IMR-90 (cell line): ENCODE measurements at regions not wholly inside any gene's neighbourhood (a gene's known extent, or its start where the extent isn't known, plus 50 kb on each side); places are given as distances from the start of the nearest gene placed in this dataset.

Experiments
- ATAC-seq: fragments of 200-7000 bp; cut with Tn5 transposase; 2 replicates; pipeline ENCODE4 v1.9.1; 2020; ENCODE audit warnings: low read depth, mild to moderate bottlenecking, moderate library complexity
- BruUV-seq: library from RNA; stranded (reverse); fragments of 400-500 nt; replicated peaks from 2 replicates; lab custom pipeline; 2021; lab: Mats Ljungman, UMichigan
- CTCF ChIA-PET: fragments of 300-600 bp; formaldehyde crosslinking; extraction: SDS; loops from one replicate; lab custom pipeline; 2021; ENCODE audit warnings: antibody characterized with exemption; lab: Yijun Ruan, JAX
- POLR2A ChIA-PET: fragments of 300-600 bp; sonication (Branson Sonifier 250); formaldehyde crosslinking; loops from one replicate; lab custom pipeline; 2022; ENCODE audit warnings: antibody characterized with exemption; ENCODE audit not compliant: unreplicated experiment; lab: Charles Lee
- DNase-seq: peaks from one replicate; pipeline ENCODE4 v3.0.0; 2013
- H2AFZ ChIP-seq: replicated peaks from 2 replicates; pipeline ENCODE3; 2013; ENCODE audit warnings: low read length, mild to moderate bottlenecking; ENCODE audit not compliant: poor library complexity
- H2AK5ac ChIP-seq: 2 replicates; pipeline ENCODE4 v1.6.1; 2013; ENCODE audit warnings: low read depth, low read length, inconsistent platforms
- H2AK9ac ChIP-seq: replicated peaks from 2 replicates; pipeline ENCODE3; 2013; ENCODE audit warnings: mild to moderate bottlenecking, low read depth, low read length, moderate library complexity; ENCODE audit not compliant: poor library complexity
- H2BK120ac ChIP-seq: 2 replicates; pipeline ENCODE4 v1.6.1; 2013; ENCODE audit warnings: low read depth, low read length, inconsistent platforms
- H2BK15ac ChIP-seq: 3 replicates; pipeline ENCODE4 v1.6.1; 2013; ENCODE audit warnings: low read depth, low read length, inconsistent platforms
- H2BK20ac ChIP-seq: 2 replicates; pipeline ENCODE4 v1.6.1; 2013; ENCODE audit warnings: low read depth, mild to moderate bottlenecking, inconsistent platforms, low read length, moderate library complexity
- H2BK5ac ChIP-seq: 2 replicates; pipeline ENCODE4 v1.6.1; 2013; ENCODE audit warnings: mild to moderate bottlenecking, low read depth, low read length, inconsistent platforms; ENCODE audit not compliant: poor library complexity, severe bottlenecking
- H3K14ac ChIP-seq: replicated peaks from 2 replicates; pipeline ENCODE4 v1.6.1; 2013; ENCODE audit warnings: low read depth, low read length, inconsistent platforms
- H3K18ac ChIP-seq: 2 replicates; pipeline ENCODE4 v1.6.1; 2013; ENCODE audit warnings: low read depth, low read length, control low read depth
- H3K23ac ChIP-seq: 2 replicates; pipeline ENCODE4 v1.6.1; 2013; ENCODE audit warnings: low read depth, low read length, inconsistent platforms
- H3K27ac ChIP-seq: 2 replicates; pipeline ENCODE4 v1.5.1; 2013; ENCODE audit warnings: mild to moderate bottlenecking, control low read depth, low read length; ENCODE audit not compliant: insufficient read depth
- H3K27me3 ChIP-seq: 2 replicates; pipeline ENCODE4 v1.6.1; 2013; ENCODE audit warnings: low read length; ENCODE audit not compliant: control insufficient read depth, insufficient read depth
- H3K36me3 ChIP-seq: 2 replicates; pipeline ENCODE4 v1.6.1; 2013; ENCODE audit warnings: low read length, mixed read lengths; ENCODE audit not compliant: control insufficient read depth, insufficient read depth
- H3K4ac ChIP-seq: 2 replicates; pipeline ENCODE4 v1.6.1; 2013; ENCODE audit warnings: low read depth, low read length, inconsistent platforms
- H3K4me1 ChIP-seq: 2 replicates; pipeline ENCODE4 v1.6.1; 2013; ENCODE audit warnings: low read length, mixed read lengths; ENCODE audit not compliant: control insufficient read depth, insufficient read depth
- H3K4me2 ChIP-seq: 2 replicates; pipeline ENCODE4 v1.6.1; 2013; ENCODE audit warnings: low read depth, mild to moderate bottlenecking, control low read depth, low read length, moderate library complexity
- H3K4me3 ChIP-seq: 2 replicates; pipeline ENCODE4 v1.5.1; 2013; ENCODE audit warnings: low read depth, mild to moderate bottlenecking, control low read depth, low read length, moderate library complexity; ENCODE audit not compliant: insufficient read depth
- H3K56ac ChIP-seq: 2 replicates; pipeline ENCODE4 v1.6.1; 2013; ENCODE audit warnings: low read length, inconsistent platforms; ENCODE audit not compliant: insufficient read depth; ENCODE audit errors: extremely low read depth
- H3K79me1 ChIP-seq, 2 experiments: 2 replicates each; pipeline ENCODE4 v1.6.1; 2013; ENCODE audit warnings: low read length in 2 of 2, inconsistent platforms in 1 of 2, low read depth in 1 of 2
- H3K9ac ChIP-seq: 2 replicates; pipeline ENCODE4 v1.6.1; 2013; ENCODE audit warnings: low read depth, low read length, control low read depth
- H3K9me1 ChIP-seq: 2 replicates; pipeline ENCODE4 v1.6.1; 2013; ENCODE audit warnings: low read length, inconsistent platforms; ENCODE audit not compliant: insufficient read depth
- H3K9me3 ChIP-seq: 2 replicates; pipeline ENCODE4 v1.6.1; 2013; ENCODE audit warnings: low read length; ENCODE audit not compliant: control insufficient read depth, insufficient read depth
- H4K20me1 ChIP-seq: 2 replicates; pipeline ENCODE4 v1.6.1; 2013; ENCODE audit warnings: low read length, inconsistent platforms; ENCODE audit not compliant: insufficient read depth
- H4K5ac ChIP-seq: 2 replicates; pipeline ENCODE4 v1.6.1; 2013; ENCODE audit warnings: mild to moderate bottlenecking, low read depth, low read length, control low read depth
- H4K8ac ChIP-seq, 2 experiments: 2 replicates each; pipeline ENCODE4 v1.6.1; 2013; ENCODE audit warnings: low read depth in 2 of 2, low read length in 2 of 2, control low read depth in 1 of 2, inconsistent platforms in 1 of 2
- H4K91ac ChIP-seq: 2 replicates; pipeline ENCODE4 v1.6.1; 2013; ENCODE audit warnings: low read depth, low read length, inconsistent platforms; ENCODE audit not compliant: insufficient read depth
- BHLHE40 ChIP-seq: fragments of 150-350 bp; IDR thresholded peaks from 2 replicates; pipeline ENCODE4 v1.6.1; 2016; ENCODE audit warnings: mild to moderate bottlenecking, low read depth, low read length
- CEBPB ChIP-seq: IDR thresholded peaks from 2 replicates; pipeline ENCODE4 v1.6.1; 2012; ENCODE audit warnings: low read depth, low read length, improper control_type of control experiment
- CHD1 ChIP-seq: IDR thresholded peaks from 2 replicates; pipeline ENCODE4 v1.6.1; 2012; ENCODE audit warnings: low read depth, low read length, improper control_type of control experiment
- FOS ChIP-seq: fragments of 150-350 bp; IDR thresholded peaks from 2 replicates; pipeline ENCODE4 v1.6.1; 2016; ENCODE audit warnings: low read depth, low read length
- MAFK ChIP-seq: IDR thresholded peaks from 2 replicates; pipeline ENCODE4 v1.6.1; 2012; ENCODE audit warnings: low read depth, low read length, improper control_type of control experiment
- MAZ ChIP-seq: IDR thresholded peaks from 2 replicates; pipeline ENCODE4 v1.6.1; 2012; ENCODE audit warnings: low read depth, mild to moderate bottlenecking, low read length, improper control_type of control experiment, moderate library complexity, borderline replicate concordance
- MXI1 ChIP-seq: IDR thresholded peaks from 2 replicates; pipeline ENCODE4 v1.6.1; 2012; ENCODE audit warnings: low read depth, mild to moderate bottlenecking, low read length, moderate library complexity, borderline replicate concordance
- NFE2L2 ChIP-seq: fragments of 150-350 bp; IDR thresholded peaks from 2 replicates; pipeline ENCODE4 v1.6.1; 2016; ENCODE audit warnings: low read depth, mild to moderate bottlenecking, low read length
- POLR2A ChIP-seq: IDR thresholded peaks from 2 replicates; pipeline ENCODE4 v1.6.1; 2012; ENCODE audit warnings: mild to moderate bottlenecking, low read depth, low read length
- RAD21 ChIP-seq: IDR thresholded peaks from 2 replicates; pipeline ENCODE4 v1.6.1; 2012; ENCODE audit warnings: low read length, improper control_type of control experiment
- RCOR1 ChIP-seq: IDR thresholded peaks from 2 replicates; pipeline ENCODE4 v1.6.1; 2012; ENCODE audit warnings: mild to moderate bottlenecking, low read length, improper control_type of control experiment; ENCODE audit not compliant: insufficient replicate concordance
- RFX5 ChIP-seq: IDR thresholded peaks from 2 replicates; pipeline ENCODE4 v1.8.0; 2012; ENCODE audit warnings: low read depth, mild to moderate bottlenecking, low read length, moderate library complexity
- SMC3 ChIP-seq: fragments of 150-350 bp; IDR thresholded peaks from 2 replicates; pipeline ENCODE4 v1.6.1; 2016; ENCODE audit warnings: low read depth, mild to moderate bottlenecking, antibody characterized with exemption, low read length, moderate library complexity
- WGBS, 2 experiments: methylation state at CpG; one replicate each; pipeline versions ENCODE4 v1.1.5 to v1.1.7; 2013; ENCODE audit warnings: missing lambda C conversion rate in 2 of 2; ENCODE audit not compliant: insufficient read length in 1 of 2; ENCODE audit errors: extremely low coverage in 2 of 2; 5-methylcytosine and 5-hydroxymethylcytosine counted together
- dilution Hi-C: fragments of 300-500 bp; cut with HindIII; formaldehyde crosslinking; loops from one replicate; pipeline ENCODE4 v1.14.3; 2018; ENCODE audit warnings: low sequenced_read_pairs; ENCODE audit not compliant: unreplicated experiment
- in situ Hi-C: fragments of 300-500 bp; cut with MboI; formaldehyde crosslinking; loops from 3 replicates; pipeline ENCODE4 v1.14.3; 2019; ENCODE audit warnings: low sequenced_read_pairs, inconsistent platforms, mixed read lengths
- intact Hi-C: fragments of 100-400 bp; cut with micrococcal nuclease; formaldehyde crosslinking; loops from 2 replicates; pipeline ENCODE4 v1.10.0; 2022
- TF ChIP-seq, protein P1 (sequence below): fragments of 150-350 bp; IDR thresholded peaks from 2 replicates; pipeline ENCODE4 v1.6.1; 2016; ENCODE audit warnings: low read depth, mild to moderate bottlenecking, low read length, moderate library complexity, borderline replicate concordance
- TF ChIP-seq, protein P2 (sequence below): conservative IDR thresholded peaks from 2 replicates; pipeline ENCODE4 v1.5.1; 2012; ENCODE audit warnings: mild to moderate bottlenecking, low read depth, low read length, improper control_type of control experiment
- TF ChIP-seq, protein P3 (sequence below): fragments of 150-350 bp; IDR thresholded peaks from 2 replicates; pipeline ENCODE4 v1.6.1; 2017; ENCODE audit warnings: mild to moderate bottlenecking, antibody characterized with exemption, low read length, low read depth

DNA sequence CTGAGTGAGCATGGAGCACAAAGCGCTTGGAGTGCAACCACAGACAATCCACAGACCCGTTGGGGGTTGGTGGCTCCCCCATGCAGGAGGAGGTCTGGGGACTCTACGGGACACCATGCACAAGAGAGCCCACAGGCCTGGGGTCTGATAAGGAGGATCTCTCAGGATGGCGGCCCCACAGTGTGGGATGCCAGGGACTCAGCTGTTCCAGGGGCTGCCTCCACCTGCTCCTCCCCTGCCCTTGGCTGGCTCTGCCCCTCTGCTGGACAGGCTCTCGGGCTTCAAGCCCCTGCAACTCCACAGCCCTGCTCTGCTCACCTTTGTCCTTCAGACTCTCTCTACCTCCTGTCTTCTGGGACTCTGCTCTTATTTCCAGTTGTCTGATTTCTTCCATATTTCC lies 184.5 kb upstream of the CHRNA7 start:
- no TSS peak for BruUV-seq
- no peaks in the 10 kb centered on the region for H3K27me3 ChIP-seq

More for the DNA sequence above, 184.5 kb upstream of the CHRNA7 start:
- no peaks in the 10 kb centered on the region for H3K79me1 ChIP-seq
- no peak overlapping the region for H2BK5ac ChIP-seq
- dilution Hi-C loops (no loop called here), in situ Hi-C loops (no loop called here), intact Hi-C loops (no loop called here)
- ChIA-PET CTCF (no interaction called here), POLR2A (no interaction called here)
- H2BK20ac ChIP-seq = no peak overlapping the region
- H4K8ac ChIP-seq = no peak overlapping the region
- no peak overlapping the region for H3K4me2 ChIP-seq
- no peaks in the 10 kb centered on the region for H3K4me1 ChIP-seq
- H3K36me3 ChIP-seq = no peaks in the 10 kb centered on the region
- no peak overlapping the region for H3K14ac ChIP-seq
- WGBS, 2 experiments = 54% methylated on average over 3 of the region's 5 CpGs; no CpG with 5 or more reads in 1 of the 2 experiments
- ATAC-seq (no peak), DNase-seq (no peak)
- no peak overlapping the region for H3K18ac ChIP-seq
- no peak overlapping the region for H4K91ac ChIP-seq
- H2BK120ac ChIP-seq = no peak overlapping the region
- no peak overlapping the region for H2AK9ac ChIP-seq
- no peaks in the 10 kb centered on the region for H4K20me1 ChIP-seq
- no peaks in the 10 kb centered on the region for H3K9me1 ChIP-seq
- no peak overlapping the region for H4K5ac ChIP-seq
- TF ChIP-seq, protein P1, sequence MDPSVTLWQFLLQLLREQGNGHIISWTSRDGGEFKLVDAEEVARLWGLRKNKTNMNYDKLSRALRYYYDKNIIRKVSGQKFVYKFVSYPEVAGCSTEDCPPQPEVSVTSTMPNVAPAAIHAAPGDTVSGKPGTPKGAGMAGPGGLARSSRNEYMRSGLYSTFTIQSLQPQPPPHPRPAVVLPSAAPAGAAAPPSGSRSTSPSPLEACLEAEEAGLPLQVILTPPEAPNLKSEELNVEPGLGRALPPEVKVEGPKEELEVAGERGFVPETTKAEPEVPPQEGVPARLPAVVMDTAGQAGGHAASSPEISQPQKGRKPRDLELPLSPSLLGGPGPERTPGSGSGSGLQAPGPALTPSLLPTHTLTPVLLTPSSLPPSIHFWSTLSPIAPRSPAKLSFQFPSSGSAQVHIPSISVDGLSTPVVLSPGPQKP = no peak
- TF ChIP-seq RFX5 (no peak), RCOR1 (no peak), FOS (no peak), BHLHE40 (no peak), MXI1 (no peak), POLR2A (no peak), CEBPB (no peak), SMC3 (no peak), RAD21 (no peak), CHD1 (no peak), NFE2L2 (no peak), MAFK (no peak), MAZ (no peak)
- TF ChIP-seq, protein P2, sequence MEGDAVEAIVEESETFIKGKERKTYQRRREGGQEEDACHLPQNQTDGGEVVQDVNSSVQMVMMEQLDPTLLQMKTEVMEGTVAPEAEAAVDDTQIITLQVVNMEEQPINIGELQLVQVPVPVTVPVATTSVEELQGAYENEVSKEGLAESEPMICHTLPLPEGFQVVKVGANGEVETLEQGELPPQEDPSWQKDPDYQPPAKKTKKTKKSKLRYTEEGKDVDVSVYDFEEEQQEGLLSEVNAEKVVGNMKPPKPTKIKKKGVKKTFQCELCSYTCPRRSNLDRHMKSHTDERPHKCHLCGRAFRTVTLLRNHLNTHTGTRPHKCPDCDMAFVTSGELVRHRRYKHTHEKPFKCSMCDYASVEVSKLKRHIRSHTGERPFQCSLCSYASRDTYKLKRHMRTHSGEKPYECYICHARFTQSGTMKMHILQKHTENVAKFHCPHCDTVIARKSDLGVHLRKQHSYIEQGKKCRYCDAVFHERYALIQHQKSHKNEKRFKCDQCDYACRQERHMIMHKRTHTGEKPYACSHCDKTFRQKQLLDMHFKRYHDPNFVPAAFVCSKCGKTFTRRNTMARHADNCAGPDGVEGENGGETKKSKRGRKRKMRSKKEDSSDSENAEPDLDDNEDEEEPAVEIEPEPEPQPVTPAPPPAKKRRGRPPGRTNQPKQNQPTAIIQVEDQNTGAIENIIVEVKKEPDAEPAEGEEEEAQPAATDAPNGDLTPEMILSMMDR = no peak
- TF ChIP-seq, protein P3, sequence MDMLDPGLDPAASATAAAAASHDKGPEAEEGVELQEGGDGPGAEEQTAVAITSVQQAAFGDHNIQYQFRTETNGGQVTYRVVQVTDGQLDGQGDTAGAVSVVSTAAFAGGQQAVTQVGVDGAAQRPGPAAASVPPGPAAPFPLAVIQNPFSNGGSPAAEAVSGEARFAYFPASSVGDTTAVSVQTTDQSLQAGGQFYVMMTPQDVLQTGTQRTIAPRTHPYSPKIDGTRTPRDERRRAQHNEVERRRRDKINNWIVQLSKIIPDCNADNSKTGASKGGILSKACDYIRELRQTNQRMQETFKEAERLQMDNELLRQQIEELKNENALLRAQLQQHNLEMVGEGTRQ = no peak
- no peak overlapping the region for H2AK5ac ChIP-seq
- H3K56ac ChIP-seq = no peak overlapping the region
- no peak overlapping the region for H3K27ac ChIP-seq
- H3K4ac ChIP-seq = no peak overlapping the region
- H3K23ac ChIP-seq = no peak overlapping the region
- H2BK15ac ChIP-seq = no peak overlapping the region
- H3K9ac ChIP-seq = no peak overlapping the region
- H3K4me3 ChIP-seq = no peak overlapping the region
- no peaks in the 10 kb centered on the region; the same call in 1 of the 2 replicates for H3K9me3 ChIP-seq
- no peak overlapping the region for H2AFZ ChIP-seq
